Tibial artery (tissue), 4 donors: ENCODE measurements at regions not wholly inside any gene's neighbourhood (a gene's known extent, or its start where the extent isn't known, plus 50 kb on each side); places are given as distances from the start of the nearest gene placed in this dataset.
A peak's percentile ranks its signal among the peaks of the same experiment; 100 is the strongest.

Experiments
- DNase-seq, 2 donors: peaks; one replicate each; pipeline ENCODE4 v3.0.0-alpha.2; 2019
- H3K27ac ChIP-seq, 2 donors: fragments of 200-600 bp; sonication (generic) in 1 of 2; 1 replicate in 1 of 2; 2 replicates in 1 of 2; pipeline ENCODE4 v1.5.1; 2018 to 2019; ENCODE audit warnings: mild to moderate bottlenecking in 1 of 2
- H3K27me3 ChIP-seq, 2 donors: fragments of 200-600 bp; sonication (generic) in 1 of 2; one replicate each; pipeline versions ENCODE4 v1.5.1 to v1.6.0; 2016 to 2019
- H3K36me3 ChIP-seq, 3 donors: fragments of 200-600 bp; sonication (generic) in 2 of 3; one replicate each; pipeline ENCODE4 v1.5.1; 2016 to 2019; ENCODE audit warnings: mild to moderate bottlenecking in 2 of 3
- H3K4me1 ChIP-seq, 4 donors: fragments of 200-600 bp; sonication (generic) in 2 of 4; 1 replicate in 3 of 4; 2 replicates in 1 of 4; pipeline ENCODE4 v1.5.1; 2016 to 2019
- H3K4me3 ChIP-seq, 2 donors: fragments of 200-600 bp; sonication (generic) in 1 of 2; 1 replicate in 1 of 2; 2 replicates in 1 of 2; pipeline ENCODE4 v1.5.1; 2018 to 2019; ENCODE audit warnings: mild to moderate bottlenecking in 2 of 2
- H3K9me3 ChIP-seq, 3 donors: fragments of 200-600 bp; sonication (generic) in 1 of 3; one replicate each; pipeline ENCODE4 v1.5.1; 2016 to 2019
- CTCF ChIP-seq, 2 experiments: fragments of 200-600 bp in 1 of 2; fragments of 450-650 bp in 1 of 2; IDR thresholded peaks; one replicate each; pipeline ENCODE4 v1.5.1; 2017 to 2019; ENCODE audit warnings: antibody characterized with exemption in 2 of 2, mild to moderate bottlenecking in 1 of 2, moderate library complexity in 1 of 2
- intact Hi-C: fragments of 100-400 bp; cut with DNase I; formaldehyde crosslinking; loops from one replicate; pipeline ENCODE4 v1.15.0; 2023; ENCODE audit warnings: low total_unique reads

- Histone ChIP-seq H3K4me3 (no peak overlapping the region), H3K27me3 (peaks cover 0 to 12% of the 10 kb centered on the region in 2 donors), H3K4me1 (peaks cover 0 to 6% (median 0%) of the 10 kb centered on the region in 4 donors), H3K36me3 (no peaks in the 10 kb centered on the region), H3K9me3 (no peaks in the 10 kb centered on the region), H3K27ac (no peak overlapping the region)
- intact Hi-C loops, result no loop called here
- TF ChIP-seq CTCF (IDR thresholded peaks at IDR 0.05), result no peak
- DNase-seq, result no peak
Observed at GRCh38 chr5:117456866-117457470, 882.3 kb upstream of the SEMA6A start.

- no peak overlapping the region for H3K4me3 ChIP-seq
- no peak overlapping the region for H3K27ac ChIP-seq
- peaks cover 0 to 6% (median 0%) of the 10 kb centered on the region in 4 donors for H3K4me1 ChIP-seq
- H3K27me3 ChIP-seq, result peaks cover 0 to 12% of the 10 kb centered on the region in 2 donors
- H3K9me3 ChIP-seq, result no peaks in the 10 kb centered on the region
- H3K36me3 ChIP-seq, result no peaks in the 10 kb centered on the region
- TF ChIP-seq CTCF (IDR thresholded peaks at IDR 0.05), result no peak
- intact Hi-C loops, result no loop called here
- no peak for DNase-seq
Observed at GRCh38 chr5:117455236-117456233, 880.9 kb upstream of the SEMA6A start.

GRCh38 chr5:117454716-117455212 lies 880.1 kb upstream of the SEMA6A start:
- TF ChIP-seq CTCF (IDR thresholded peaks at IDR 0.05), result peak; percentile 54 to 63
- Histone ChIP-seq H3K27me3 (peaks cover 0 to 12% of the 10 kb centered on the region in 2 donors), H3K4me1 (peaks cover 0 to 6% (median 0%) of the 10 kb centered on the region in 4 donors), H3K27ac (no peak overlapping the region), H3K4me3 (no peak overlapping the region), H3K9me3 (no peaks in the 10 kb centered on the region), H3K36me3 (no peaks in the 10 kb centered on the region)
- DNase-seq, result peak; percentile 42 to 70
- intact Hi-C loops, result no loop called here

GRCh38 chr5:117436846-117437245 lies 862.2 kb upstream of the SEMA6A start:
- DNase-seq, result no peak
- intact Hi-C loops, result no loop called here

GRCh38 chr5:117435203-117435602 lies 860.6 kb upstream of the SEMA6A start:
- Histone ChIP-seq H3K4me3 (no peak overlapping the region), H3K36me3 (no peaks in the 10 kb centered on the region), H3K27me3 (no peaks in the 10 kb centered on the region), H3K9me3 (no peaks in the 10 kb centered on the region), H3K4me1 (no peaks in the 10 kb centered on the region), H3K27ac (no peak overlapping the region)
- no peak for TF ChIP-seq CTCF (IDR thresholded peaks at IDR 0.05)
- DNase-seq, result no peak
- intact Hi-C loops, result no loop called here

More at GRCh38 chr5:117436846-117437245, 862.2 kb upstream of the SEMA6A start:
- Histone ChIP-seq H3K27me3 (no peaks in the 10 kb centered on the region), H3K4me1 (no peaks in the 10 kb centered on the region), H3K9me3 (no peaks in the 10 kb centered on the region), H3K4me3 (no peak overlapping the region), H3K27ac (no peak overlapping the region), H3K36me3 (no peaks in the 10 kb centered on the region)
- no peak for TF ChIP-seq CTCF (IDR thresholded peaks at IDR 0.05)
